ENCODE measurements at regions not wholly inside any gene's neighbourhood (a gene's known extent, or its start where the extent isn't known, plus 50 kb on each side); places are given as distances from the start of the nearest gene placed in this dataset.

DNA sequence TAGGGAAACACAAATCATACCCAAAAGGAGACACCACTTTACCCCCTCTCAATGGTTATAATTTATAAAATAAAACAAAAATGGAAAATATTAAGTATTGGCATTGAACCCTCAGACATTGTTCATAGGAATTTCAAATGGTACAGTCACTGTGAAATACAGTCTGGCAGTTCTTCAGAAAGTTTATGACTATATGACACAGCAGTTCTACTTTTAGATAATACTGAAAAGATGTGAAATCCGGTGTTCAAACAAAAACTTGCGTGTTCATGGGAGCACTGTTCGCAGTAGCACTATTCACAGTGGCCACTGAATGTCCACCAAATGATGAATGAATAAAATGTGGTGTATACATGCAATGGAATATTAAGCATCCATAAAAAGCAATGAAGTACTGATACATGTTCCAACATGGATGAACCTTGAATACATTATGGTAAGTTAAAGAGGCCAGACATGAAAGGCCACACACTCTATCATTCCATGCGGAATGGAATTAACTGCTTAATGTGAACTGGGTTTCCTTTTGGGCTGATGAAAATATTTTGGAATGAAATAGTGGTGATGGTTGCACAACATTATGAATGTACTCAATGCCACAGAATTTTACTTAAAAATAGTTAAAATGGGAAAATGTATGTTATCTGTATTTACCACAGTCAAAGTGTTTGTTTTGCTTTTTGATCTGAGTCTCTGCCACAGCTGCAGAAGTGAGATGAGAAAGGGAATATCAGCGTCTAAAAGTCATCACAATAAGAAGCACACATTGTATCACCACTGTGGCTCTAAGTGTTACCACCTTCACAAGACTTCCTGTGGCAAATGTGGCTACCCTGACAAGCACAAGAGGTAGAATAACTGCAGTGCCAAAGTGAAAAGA lies 864.6 kb downstream of the SUCLG1 start:
- peaks cover under 1 to 50% (median 9%) of the 10 kb centered on the region in 6 donors for H3K9me3 Mint-ChIP-seq
- no peaks in the 10 kb centered on the region for H3K36me3 Mint-ChIP-seq
- H3K27me3 Mint-ChIP-seq (ENCODE audit: low read depth in 3 of 3): peaks cover 0 to 3% (median 0%) of the 10 kb centered on the region in 3 donors
- H3K27ac Mint-ChIP-seq: no peak overlapping the region
- no peak for DNase-seq
- H3K4me1 Mint-ChIP-seq: no peaks in the 10 kb centered on the region
- no peak overlapping the region for H3K4me3 Mint-ChIP-seq

DNA sequence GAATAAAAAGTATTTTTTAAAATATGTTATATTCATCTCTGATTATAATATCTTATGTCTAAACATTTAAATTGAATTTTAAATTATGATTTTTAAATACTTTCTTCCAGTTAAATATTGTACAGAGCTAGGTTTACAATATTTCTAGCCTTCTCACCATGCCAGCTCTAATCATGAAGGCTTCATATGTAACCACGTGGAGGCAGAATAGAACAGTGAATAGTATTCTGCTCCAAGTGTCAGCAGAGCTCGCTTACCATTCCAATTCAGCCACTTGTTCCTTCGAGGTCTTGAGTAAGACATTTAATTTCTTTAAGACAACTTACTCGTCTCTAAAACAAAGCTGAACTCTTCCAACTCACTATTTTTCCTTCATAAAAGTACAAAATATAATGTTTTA lies 871.8 kb downstream of the SUCLG1 start:
- Mint-ChIP-seq H3K9me3 (peaks cover 4 to 26% (median 11%) of the 10 kb centered on the region in 6 donors), H3K36me3 (peaks cover 0 to 5% (median 0%) of the 10 kb centered on the region in 3 donors), H3K4me1 (no peaks in the 10 kb centered on the region), H3K27me3 (ENCODE audit: low read depth in 3 of 3) (no peaks in the 10 kb centered on the region), H3K4me3 (no peak overlapping the region), H3K27ac (no peak overlapping the region)
- no peak for DNase-seq

DNA sequence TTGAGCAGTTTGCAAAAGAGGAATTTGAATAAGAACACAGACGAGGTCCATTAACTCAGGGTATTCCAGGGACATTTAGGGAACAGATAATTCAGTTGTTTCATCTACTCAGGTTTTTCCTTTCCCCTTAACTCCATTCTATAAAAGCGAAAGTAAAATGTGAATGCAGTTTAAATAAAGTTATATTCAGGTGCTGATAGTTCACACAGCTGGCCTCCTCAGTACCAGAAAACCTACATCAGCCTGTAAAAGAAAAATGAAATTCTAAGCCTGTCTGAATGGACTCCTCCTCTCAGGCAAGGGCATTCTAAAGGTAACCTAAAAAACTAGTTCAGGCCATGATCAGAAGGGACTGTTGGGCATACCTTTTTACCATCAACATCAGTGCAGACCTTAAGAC lies 873.8 kb downstream of the SUCLG1 start:
- Mint-ChIP-seq H3K36me3 (peaks cover 0 to 5% (median 0%) of the 10 kb centered on the region in 3 donors), H3K4me3 (no peak overlapping the region), H3K27me3 (ENCODE audit: low read depth in 3 of 3) (no peaks in the 10 kb centered on the region), H3K4me1 (no peaks in the 10 kb centered on the region), H3K27ac (no peak overlapping the region), H3K9me3 (peaks cover 5 to 26% (median 13%) of the 10 kb centered on the region in 6 donors)
- no peak for DNase-seq

- DNase-seq: no peak
- H3K27me3 Mint-ChIP-seq (ENCODE audit: low read depth in 3 of 3): no peaks in the 10 kb centered on the region
- H3K4me3 Mint-ChIP-seq: no peak overlapping the region
- H3K9me3 Mint-ChIP-seq: peaks cover 4 to 24% (median 13%) of the 10 kb centered on the region in 6 donors
- peaks cover 0 to 5% (median 0%) of the 10 kb centered on the region in 3 donors for H3K36me3 Mint-ChIP-seq
- no peak overlapping the region for H3K27ac Mint-ChIP-seq
- no peaks in the 10 kb centered on the region for H3K4me1 Mint-ChIP-seq
Observed at GRCh38 chr2:83584672-83585071, 874.4 kb downstream of the SUCLG1 start.

DNA sequence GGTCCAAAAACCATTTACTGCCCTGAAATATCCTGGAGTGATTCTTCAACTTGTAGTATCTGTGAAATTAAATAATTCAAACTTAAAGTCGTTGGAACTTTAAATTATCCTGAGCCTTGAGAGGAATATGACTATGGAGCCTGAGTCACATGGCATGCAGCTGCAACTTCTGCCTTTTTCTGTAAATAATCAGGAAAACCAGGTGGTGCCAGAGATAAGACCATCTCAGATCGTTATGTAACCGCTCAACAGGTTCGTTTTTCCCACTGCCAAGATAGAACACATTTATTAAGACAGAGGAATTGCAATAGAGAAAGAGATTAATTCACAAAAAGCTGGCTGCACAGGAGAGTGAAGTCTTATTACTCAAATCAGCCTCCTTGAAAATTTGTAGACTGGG lies 876.5 kb downstream of the SUCLG1 start:
- H3K36me3 Mint-ChIP-seq: no peaks in the 10 kb centered on the region
- peaks cover 3 to 14% (median 8%) of the 10 kb centered on the region in 6 donors for H3K9me3 Mint-ChIP-seq
- H3K27me3 Mint-ChIP-seq (ENCODE audit: low read depth in 3 of 3): no peaks in the 10 kb centered on the region
- H3K4me3 Mint-ChIP-seq: no peak overlapping the region
- no peak overlapping the region for H3K27ac Mint-ChIP-seq
- no peaks in the 10 kb centered on the region for H3K4me1 Mint-ChIP-seq
- no peak for DNase-seq

DNA sequence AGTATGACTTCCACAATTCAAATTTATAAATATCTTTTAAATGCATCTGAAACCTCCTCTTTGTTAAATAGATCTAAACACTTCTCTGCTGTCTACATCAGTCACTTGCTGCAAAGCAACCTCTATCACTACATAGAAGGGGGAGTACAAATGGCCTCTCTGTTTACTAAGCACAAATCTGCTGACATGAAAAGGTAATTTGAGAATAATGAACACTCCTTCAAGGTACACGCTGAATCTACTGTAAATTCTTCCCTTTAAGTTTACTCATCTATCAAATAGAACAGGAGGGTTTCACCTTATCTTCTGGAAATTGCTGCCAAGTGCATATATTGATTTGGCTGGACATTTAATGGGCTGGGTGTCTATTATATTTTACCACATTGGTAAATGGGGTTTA lies 879.6 kb downstream of the SUCLG1 start:
- H3K9me3 Mint-ChIP-seq: peaks cover under 1 to 10% (median 4%) of the 10 kb centered on the region in 6 donors
- H3K4me3 Mint-ChIP-seq: no peak overlapping the region
- peaks cover 0 to 2% (median 0%) of the 10 kb centered on the region in 3 donors for H3K27me3 Mint-ChIP-seq (ENCODE audit: low read depth in 3 of 3)
- no peaks in the 10 kb centered on the region for H3K36me3 Mint-ChIP-seq
- no peak overlapping the region for H3K27ac Mint-ChIP-seq
- DNase-seq: no peak
- H3K4me1 Mint-ChIP-seq: no peaks in the 10 kb centered on the region

GRCh38 chr2:83578405-83578804 lies 880.7 kb downstream of the SUCLG1 start:
- H3K27me3 Mint-ChIP-seq (ENCODE audit: low read depth in 3 of 3): peaks cover 0 to 2% (median 0%) of the 10 kb centered on the region in 3 donors
- no peaks in the 10 kb centered on the region for H3K36me3 Mint-ChIP-seq
- no peak overlapping the region for H3K4me3 Mint-ChIP-seq
- H3K4me1 Mint-ChIP-seq: no peaks in the 10 kb centered on the region
- DNase-seq: no peak
- H3K9me3 Mint-ChIP-seq: peaks cover 2 to 10% (median 4%) of the 10 kb centered on the region in 6 donors
- no peak overlapping the region for H3K27ac Mint-ChIP-seq

DNA sequence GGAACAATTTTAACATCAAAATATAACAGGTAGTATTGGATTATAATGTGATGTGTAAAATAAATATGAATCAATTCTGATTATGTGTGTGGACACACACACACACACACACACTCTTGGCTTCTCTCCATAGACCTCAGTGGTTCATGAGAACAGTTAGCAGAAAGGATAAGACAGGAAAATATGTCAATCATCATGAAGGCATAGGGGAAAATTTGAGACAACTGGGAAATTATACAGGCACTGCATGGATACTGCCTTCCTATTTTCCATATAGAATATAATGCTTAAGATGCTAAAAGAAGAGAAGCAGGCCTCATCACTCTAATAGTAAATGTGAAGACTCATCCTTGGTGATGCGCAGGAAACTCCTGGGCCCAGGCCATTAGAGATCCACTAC lies 884.5 kb downstream of the SUCLG1 start:
- DNase-seq: no peak
- Mint-ChIP-seq H3K36me3 (no peaks in the 10 kb centered on the region), H3K4me3 (no peak overlapping the region), H3K27me3 (ENCODE audit: low read depth in 3 of 3) (peaks cover 0 to 2% (median 2%) of the 10 kb centered on the region in 3 donors), H3K9me3 (peaks cover 0 to 21% (median 5%) of the 10 kb centered on the region in 6 donors), H3K27ac (no peak overlapping the region), H3K4me1 (no peaks in the 10 kb centered on the region)

DNA sequence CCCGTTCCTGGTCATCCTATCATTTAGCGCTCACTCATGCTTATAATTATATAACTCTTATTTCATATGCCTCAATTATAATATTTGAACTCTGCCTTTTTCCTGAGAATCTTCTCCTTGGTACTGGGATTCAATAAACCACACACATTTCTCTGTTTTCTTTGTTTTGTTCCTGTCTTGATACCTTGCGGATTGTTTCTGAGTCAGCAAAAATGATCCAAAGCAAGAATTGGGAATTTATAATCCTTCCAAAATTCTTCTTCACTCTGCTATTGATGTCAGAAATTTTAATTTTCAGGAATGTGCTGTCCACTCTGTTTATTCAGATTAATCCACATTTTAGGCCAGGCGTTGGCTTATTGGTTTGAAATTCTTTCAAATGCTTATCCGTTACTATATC lies 886.0 kb downstream of the SUCLG1 start:
- Mint-ChIP-seq H3K36me3 (no peaks in the 10 kb centered on the region), H3K4me3 (no peak overlapping the region), H3K27me3 (ENCODE audit: low read depth in 3 of 3) (peaks cover 0 to 2% (median 2%) of the 10 kb centered on the region in 3 donors), H3K9me3 (peaks cover 0 to 26% (median 6%) of the 10 kb centered on the region in 6 donors), H3K4me1 (no peaks in the 10 kb centered on the region), H3K27ac (no peak overlapping the region)
- DNase-seq: no peak

DNA sequence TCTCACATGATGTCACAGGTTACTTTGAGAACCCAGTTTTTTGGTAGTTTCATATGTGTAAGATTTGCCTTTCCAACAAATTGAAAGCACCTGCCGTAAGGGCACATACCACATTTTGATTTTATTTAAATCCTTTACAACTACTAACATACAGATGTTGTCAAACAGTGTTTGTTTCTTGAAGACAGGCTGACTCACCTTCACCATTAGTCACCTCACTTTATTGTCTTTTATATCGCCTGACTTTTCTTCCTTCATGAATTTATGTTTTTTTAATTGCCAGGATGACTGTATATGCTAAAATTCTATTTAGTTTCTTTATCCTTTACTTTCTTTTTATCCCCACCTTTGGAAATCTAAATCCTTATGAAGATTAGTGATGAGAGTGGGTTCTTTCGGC lies 886.7 kb downstream of the SUCLG1 start:
- no peak overlapping the region for H3K27ac Mint-ChIP-seq
- H3K9me3 Mint-ChIP-seq: peaks cover 0 to 26% (median 6%) of the 10 kb centered on the region in 6 donors
- DNase-seq: no peak
- H3K4me1 Mint-ChIP-seq: no peaks in the 10 kb centered on the region
- peaks cover 0 to 2% (median 2%) of the 10 kb centered on the region in 3 donors for H3K27me3 Mint-ChIP-seq (ENCODE audit: low read depth in 3 of 3)
- no peaks in the 10 kb centered on the region for H3K36me3 Mint-ChIP-seq
- no peak overlapping the region for H3K4me3 Mint-ChIP-seq

- Mint-ChIP-seq H3K9me3 (peaks cover 0 to 38% (median 10%) of the 10 kb centered on the region in 6 donors), H3K36me3 (no peaks in the 10 kb centered on the region), H3K27ac (no peak overlapping the region), H3K4me1 (no peaks in the 10 kb centered on the region), H3K4me3 (no peak overlapping the region), H3K27me3 (ENCODE audit: low read depth in 3 of 3) (no peaks in the 10 kb centered on the region)
- no peak for DNase-seq
Observed at GRCh38 chr2:83567551-83567950, 891.5 kb downstream of the SUCLG1 start.

- DNase-seq: no peak
- H3K36me3 Mint-ChIP-seq: no peaks in the 10 kb centered on the region
- H3K4me1 Mint-ChIP-seq: no peaks in the 10 kb centered on the region
- H3K27ac Mint-ChIP-seq: no peak overlapping the region
- peaks cover 2 to 30% (median 10%) of the 10 kb centered on the region in 6 donors for H3K9me3 Mint-ChIP-seq
- H3K27me3 Mint-ChIP-seq (ENCODE audit: low read depth in 3 of 3): no peaks in the 10 kb centered on the region
- H3K4me3 Mint-ChIP-seq: no peak overlapping the region
Observed at GRCh38 chr2:83565626-83566025, 893.5 kb downstream of the SUCLG1 start.

DNA sequence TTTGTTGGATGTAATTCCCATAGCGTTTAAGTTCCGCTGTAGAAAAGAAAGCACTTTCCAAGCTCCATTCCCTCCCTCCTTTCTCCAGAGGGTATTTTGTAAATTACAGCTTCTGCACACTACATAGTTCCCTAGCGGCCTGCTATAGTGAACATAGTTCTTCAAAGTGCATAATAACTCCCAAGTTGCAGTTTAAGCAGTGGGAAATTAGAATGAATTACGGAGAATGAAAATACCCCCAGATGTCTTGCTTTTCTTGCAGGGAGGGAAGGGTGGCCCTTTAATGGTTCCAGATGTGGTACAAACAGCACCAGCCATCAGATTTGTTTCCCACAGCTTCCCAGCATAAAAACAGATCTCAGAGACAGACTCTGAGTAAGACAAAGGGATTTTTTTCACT lies 893.9 kb downstream of the SUCLG1 start:
- no peak overlapping the region for H3K4me3 Mint-ChIP-seq
- DNase-seq: no peak
- H3K4me1 Mint-ChIP-seq: no peaks in the 10 kb centered on the region
- H3K27me3 Mint-ChIP-seq (ENCODE audit: low read depth in 3 of 3): no peaks in the 10 kb centered on the region
- peaks cover 2 to 26% (median 10%) of the 10 kb centered on the region in 6 donors for H3K9me3 Mint-ChIP-seq
- no peaks in the 10 kb centered on the region for H3K36me3 Mint-ChIP-seq
- no peak overlapping the region for H3K27ac Mint-ChIP-seq

DNA sequence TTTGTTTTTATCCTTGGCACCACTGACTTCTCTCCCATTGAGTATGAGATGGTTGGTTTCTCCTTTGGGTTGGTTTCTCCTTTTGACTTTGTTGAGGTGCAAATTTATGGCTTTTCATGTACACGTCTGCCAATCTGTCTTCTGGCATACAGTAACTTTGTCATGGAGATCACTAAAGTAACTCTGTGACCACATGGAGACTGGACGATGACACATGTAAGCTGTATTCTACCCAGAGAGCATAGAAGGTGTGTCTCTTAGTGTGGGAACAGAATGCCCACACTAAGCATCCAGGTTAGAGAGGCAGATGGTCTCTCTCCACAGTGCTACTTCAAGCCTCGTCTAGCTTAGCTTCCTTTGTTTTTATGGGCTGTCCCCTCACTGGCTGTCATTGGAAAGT lies 897.5 kb downstream of the SUCLG1 start:
- Mint-ChIP-seq H3K36me3 (no peaks in the 10 kb centered on the region), H3K27me3 (ENCODE audit: low read depth in 3 of 3) (peaks cover 0 to 2% (median 0%) of the 10 kb centered on the region in 3 donors), H3K9me3 (peaks cover 0 to 34% (median 21%) of the 10 kb centered on the region in 6 donors), H3K4me1 (no peaks in the 10 kb centered on the region), H3K4me3 (no peak overlapping the region), H3K27ac (no peak overlapping the region)
- DNase-seq: no peak
